ENCODE measurements at regions not wholly inside any gene's neighbourhood (a gene's known extent, or its start where the extent isn't known, plus 50 kb on each side); places are given as distances from the start of the nearest gene placed in this dataset.

- BruUV-seq (replicated peaks): no TSS peak
- TF ChIP-seq SMC3 (conservative IDR thresholded peaks at IDR 0.05; ENCODE audit: insufficient read depth, low read depth, low read length): no peak
- no peak for TF ChIP-seq IRF9 (tag; IDR thresholded peaks at IDR 0.05)
- no peak for TF ChIP-seq ATF3 (IDR thresholded peaks at IDR 0.05)
- no peak for TF ChIP-seq ATF3 (CRISPR knock-in tag; conservative IDR thresholded peaks at IDR 0.05)
- TF ChIP-seq ZNF583 (CRISPR knock-in tag; IDR thresholded peaks at IDR 0.05): no peak
- no peak for TF ChIP-seq ZNF121 (CRISPR knock-in tag; conservative IDR thresholded peaks at IDR 0.05)
- no peak for TF ChIP-seq MCM2 (IDR thresholded peaks at IDR 0.05; ENCODE audit: low read depth)
- TF ChIP-seq ZFP36 (IDR thresholded peaks at IDR 0.05; ENCODE audit: low read depth, low read length, partially characterized antibody): no peak
- TF ChIP-seq MCM5 (IDR thresholded peaks at IDR 0.05; ENCODE audit: low read depth): no peak
- TF ChIP-seq CBX5 (IDR thresholded peaks at IDR 0.05; ENCODE audit: borderline replicate concordance, low read depth): no peak
- TF ChIP-seq ZNF318 (IDR thresholded peaks at IDR 0.05; ENCODE audit: borderline replicate concordance in 1 of 2, low read depth in 1 of 2): no peak
- TF ChIP-seq IRF1 (CRISPR knock-in tag; IDR thresholded peaks at IDR 0.05; ENCODE audit: borderline replicate concordance): no peak
Observed at GRCh38 chr7:35522697-35523096, 172.2 kb downstream of the HERPUD2 start.

More at GRCh38 chr7:35522697-35523096, 172.2 kb downstream of the HERPUD2 start:
- no peaks in the 10 kb centered on the region for H3K27me3 ChIP-seq (ENCODE audit: control insufficient read depth in 2 of 2, insufficient read depth in 2 of 2, low read length in 2 of 2)
- ChIA-PET POLR2A (no interaction called here), CTCF (ENCODE audit: low intra/inter-chr PET ratio) (no interaction called here)
- intact Hi-C loops (cut with micrococcal nuclease): loop anchor here (10.0 kb wide), 1 partner anchor 468 kb away; no protein-coding TSS in a partner anchor
- in situ Hi-C loops (cut with MboI): no loop called here
- H3K9ac ChIP-seq (ENCODE audit: insufficient read depth in 1 of 2, low read depth in 2 of 2, low read length in 2 of 2): no peak overlapping the region
- H3K36me3 ChIP-seq (ENCODE audit: control insufficient read depth, insufficient read depth, low read length): no peaks in the 10 kb centered on the region
- no peaks in the 10 kb centered on the region for H3K9me1 ChIP-seq (ENCODE audit: control insufficient read depth, insufficient read depth, low read length)
- H4K20me1 ChIP-seq (replicated peaks; ENCODE audit: control insufficient read depth, insufficient read depth, low read length): no peaks in the 10 kb centered on the region
- H3K27ac ChIP-seq (ENCODE audit: extremely low read depth, low read depth, low read length): no peak overlapping the region
- 0% methylated on average over 3 of the region's 5 CpGs for WGBS (ENCODE audit: insufficient coverage, low coverage, missing lambda C conversion rate)
- FAIRE-seq (no peak), ATAC-seq (no peak), DNase-seq (ENCODE audit: extremely low read depth in 1 of 4, low spot score in 3 of 4) (no peak)
- no peaks in the 10 kb centered on the region for H3K4me1 ChIP-seq (replicated peaks in 1 of 2; ENCODE audit: control insufficient read depth in 2 of 2, insufficient read depth in 2 of 2, low read length in 2 of 2)
- no peak overlapping the region for H2AFZ ChIP-seq (ENCODE audit: low read depth, low read length)
- no peaks in the 10 kb centered on the region for H3K79me2 ChIP-seq (ENCODE audit: control insufficient read depth, insufficient read depth, low read length)
- no peak overlapping the region for H3K4me3 ChIP-seq
- no peak overlapping the region for H3K4me2 ChIP-seq (ENCODE audit: insufficient read depth, low read length)
- no peaks in the 10 kb centered on the region for H3K9me3 ChIP-seq (replicated peaks; ENCODE audit: control insufficient read depth, insufficient read depth, low read depth, low read length)
